PFSK-1 (cell line): ENCODE measurements at regions not wholly inside any gene's neighbourhood (a gene's known extent, or its start where the extent isn't known, plus 50 kb on each side); places are given as distances from the start of the nearest gene placed in this dataset.

Experiments used
- FOXP2 ChIP-seq: optimal IDR thresholded peaks from 2 replicates; pipeline ENCODE3; 2011; ENCODE audit warnings: borderline replicate concordance, control low read depth, inconsistent platforms; ENCODE audit not compliant: insufficient read depth; ENCODE audit errors: extremely low read length, extremely low read depth
- POLR2AphosphoS5 ChIP-seq: IDR thresholded peaks from 2 replicates; pipeline ENCODE4 v1.6.1; 2012; ENCODE audit warnings: low read depth, mild to moderate bottlenecking, control low read depth, low read length, moderate library complexity
- REST ChIP-seq, 2 experiments: IDR thresholded peaks; 2 replicates each; pipeline versions ENCODE4 v1.6.1 to v1.8.0; 2011 to 2012; ENCODE audit warnings: low read depth in 2 of 2, low read length in 2 of 2, control low read depth in 1 of 2, inconsistent platforms in 1 of 2, mild to moderate bottlenecking in 1 of 2, moderate library complexity in 1 of 2; ENCODE audit not compliant: insufficient read depth in 1 of 2
- SIN3A ChIP-seq: IDR thresholded peaks from 2 replicates; pipeline ENCODE4 v1.6.1; 2012; ENCODE audit warnings: mild to moderate bottlenecking, low read length, moderate library complexity, borderline replicate concordance; ENCODE audit not compliant: insufficient read depth
- TAF1 ChIP-seq: IDR thresholded peaks from 2 replicates; pipeline ENCODE4 v1.6.1; 2012; ENCODE audit warnings: low read length, control low read depth, borderline replicate concordance; ENCODE audit not compliant: insufficient read depth

- TF ChIP-seq FOXP2, result no peak
- no peak for TF ChIP-seq SIN3A
- TF ChIP-seq TAF1, result no peak
- TF ChIP-seq REST (IDR thresholded peaks at IDR 0.05; ENCODE audit: insufficient read depth in 1 of 2, low read depth in 2 of 2, low read length in 2 of 2), result no peak
- TF ChIP-seq POLR2AphosphoS5, result no peak
Measured at GRCh38 chr7:86130268-86130667, 513.4 kb upstream of the GRM3 start.
